HEK293T (cell line): ENCODE measurements at regions not wholly inside any gene's neighbourhood (a gene's known extent, or its start where the extent isn't known, plus 50 kb on each side); places are given as distances from the start of the nearest gene placed in this dataset.

Experiments used
- BHLHE40 ChIP-seq: fragments of 450-650 bp; IDR thresholded peaks from 2 replicates; pipeline ENCODE4 v1.6.1; 2016; ENCODE audit warnings: mild to moderate bottlenecking, moderate library complexity, borderline replicate concordance
- CTBP1 ChIP-seq: fragments of 450-650 bp; IDR thresholded peaks from 2 replicates; pipeline ENCODE4 v1.6.1; 2016; ENCODE audit warnings: borderline replicate concordance
- LEF1 ChIP-seq: fragments of 450-650 bp; IDR thresholded peaks from 2 replicates; pipeline ENCODE4 v1.6.1; 2017; ENCODE audit warnings: mild to moderate bottlenecking, borderline replicate concordance

DNA sequence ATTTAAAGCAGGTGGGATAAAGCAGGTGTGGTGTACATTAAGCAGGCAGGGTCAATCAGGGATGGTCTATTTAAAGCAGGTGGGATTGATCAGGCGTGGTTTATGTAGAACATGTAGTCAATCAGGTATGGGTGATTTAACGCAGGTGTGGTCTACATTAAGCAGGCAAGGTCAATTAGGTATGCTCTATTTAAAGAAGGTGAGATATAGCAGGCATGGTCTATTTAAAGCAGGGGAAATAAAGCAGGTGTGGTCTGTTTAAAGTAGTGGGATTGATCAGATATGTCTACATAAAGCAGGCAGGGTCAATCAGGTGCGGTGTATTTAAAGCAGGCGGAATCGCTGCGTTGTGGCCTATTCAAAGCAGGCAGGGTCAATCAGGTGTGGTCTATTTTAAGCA lies 88.6 kb upstream of the MXRA5 start:
- no peak for TF ChIP-seq LEF1
- TF ChIP-seq CTBP1: no peak
- TF ChIP-seq BHLHE40: no peak
